BJ (cell line): ENCODE measurements at regions not wholly inside any gene's neighbourhood (a gene's known extent, or its start where the extent isn't known, plus 50 kb on each side); places are given as distances from the start of the nearest gene placed in this dataset.

ENCODE experiments used
- CTCF ChIA-PET: fragments of 350-600 bp; formaldehyde crosslinking; extraction: SDS; loops from one replicate; lab custom pipeline; 2021; ENCODE audit warnings: antibody characterized with exemption, inconsistent platforms; lab: Yijun Ruan, JAX
- POLR2A ChIA-PET: fragments of 300-600 bp; sonication (Branson Sonifier 250); formaldehyde crosslinking; extraction: SDS; loops from one replicate; lab custom pipeline; 2021; ENCODE audit warnings: antibody characterized with exemption; lab: Charles Lee
- DNase-seq: peaks from one replicate; pipeline ENCODE4 v3.0.0-alpha.2; 2011; ENCODE audit warnings: low read depth
- H3K27me3 ChIP-seq: 2 replicates; pipeline ENCODE4 v1.6.0; 2011; ENCODE audit warnings: low read length; ENCODE audit not compliant: control insufficient read depth, insufficient read depth
- H3K36me3 ChIP-seq: 2 replicates; pipeline ENCODE4 v1.5.1; 2011; ENCODE audit warnings: low read length; ENCODE audit not compliant: control insufficient read depth, insufficient read depth
- H3K4me3 ChIP-seq: 2 replicates; pipeline ENCODE4 v1.5.1; 2011; ENCODE audit warnings: low read depth, mild to moderate bottlenecking, control low read depth, low read length
- CTCF ChIP-seq: IDR thresholded peaks from 2 replicates; pipeline ENCODE4 v1.5.1; 2011; ENCODE audit warnings: low read depth, mild to moderate bottlenecking, control low read depth, inconsistent platforms, low read length, moderate library complexity; ENCODE audit not compliant: insufficient read depth

- POLR2A ChIA-PET = no interaction called here
Measured at GRCh38 chr4:18815081-18815778, 793.7 kb upstream of the LCORL start.

DNA sequence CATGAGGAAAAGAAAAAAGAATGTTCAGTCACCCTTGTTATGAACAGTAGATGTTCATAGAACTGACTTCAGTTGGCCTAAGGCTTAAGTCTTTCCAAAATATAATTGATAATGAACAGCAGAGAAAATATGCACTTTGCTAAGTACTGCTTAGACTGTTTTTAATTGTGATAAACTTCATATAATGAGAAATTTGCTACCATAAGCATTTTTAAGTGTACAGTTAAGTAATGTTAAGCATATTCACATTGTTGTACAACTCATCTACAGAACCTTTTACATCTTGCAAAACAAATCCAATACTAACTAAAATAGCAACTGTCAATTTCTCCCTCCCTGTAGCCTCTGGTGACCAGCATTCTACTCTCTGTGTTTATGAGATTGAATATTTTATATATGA, 792.2 kb upstream of the LCORL start:
- Histone ChIP-seq H3K27me3 (no peaks in the 10 kb centered on the region), H3K4me3 (no peak overlapping the region), H3K36me3 (no peaks in the 10 kb centered on the region)
- TF ChIP-seq CTCF = no peak
- ChIA-PET POLR2A (no interaction called here), CTCF (no interaction called here)
- DNase-seq = no peak

More at GRCh38 chr4:18815081-18815778, 793.7 kb upstream of the LCORL start:
- Histone ChIP-seq H3K36me3 (no peaks in the 10 kb centered on the region), H3K4me3 (no peak overlapping the region), H3K27me3 (no peaks in the 10 kb centered on the region)
- no peak for TF ChIP-seq CTCF
- no peak for DNase-seq
- CTCF ChIA-PET = no interaction called here

GRCh38 chr4:18813055-18813454, 791.5 kb upstream of the LCORL start:
- no peak overlapping the region for H3K4me3 ChIP-seq
- ChIA-PET CTCF (no interaction called here), POLR2A (no interaction called here)
- no peaks in the 10 kb centered on the region for H3K27me3 ChIP-seq
- no peak for TF ChIP-seq CTCF
- DNase-seq = no peak
- no peaks in the 10 kb centered on the region for H3K36me3 ChIP-seq

DNA sequence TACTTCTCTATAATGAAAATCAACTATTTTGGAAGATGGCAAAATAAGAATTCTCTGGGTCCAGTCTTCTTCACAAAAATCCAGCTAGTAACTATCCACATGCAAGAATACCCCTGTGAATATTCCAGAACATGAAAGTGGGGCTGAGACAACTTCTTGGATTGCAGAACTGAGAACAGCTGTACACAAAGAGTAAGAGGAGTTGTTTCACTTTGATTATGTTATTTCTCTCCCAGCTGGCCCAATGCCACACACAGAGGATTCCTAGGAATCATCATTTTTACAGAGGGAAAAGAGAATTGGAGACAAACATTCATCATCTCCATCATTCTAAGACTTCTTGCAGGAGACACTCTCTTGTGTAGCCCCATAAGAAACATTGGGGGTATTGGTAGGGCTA, 782.2 kb upstream of the LCORL start:
- CTCF ChIA-PET = no interaction called here
- POLR2A ChIA-PET = no interaction called here
- no peak for DNase-seq
- Histone ChIP-seq H3K27me3 (no peaks in the 10 kb centered on the region; the same call in 1 of the 2 replicates), H3K36me3 (no peaks in the 10 kb centered on the region), H3K4me3 (no peak overlapping the region)
- TF ChIP-seq CTCF = no peak

- no peak for DNase-seq
- no peak for TF ChIP-seq CTCF
- ChIA-PET CTCF (no interaction called here), POLR2A (no interaction called here)
- Histone ChIP-seq H3K27me3 (no peaks in the 10 kb centered on the region), H3K36me3 (no peaks in the 10 kb centered on the region), H3K4me3 (no peak overlapping the region)
Measured at GRCh38 chr4:18798123-18798522, 776.6 kb upstream of the LCORL start.
